ENCODE measurements at regions not wholly inside any gene's neighbourhood (a gene's known extent, or its start where the extent isn't known, plus 50 kb on each side); places are given as distances from the start of the nearest gene placed in this dataset.

GRCh38 chr2:216920937-216921456 lies 61.1 kb upstream of the TNP1 start:
- Mint-ChIP-seq H3K36me3 (ENCODE audit: low read depth) (no peaks in the 10 kb centered on the region), H3K27ac (no peak overlapping the region), H3K9me3 (no peaks in the 10 kb centered on the region), H3K27me3 (ENCODE audit: low read depth, poor library complexity) (no peaks in the 10 kb centered on the region), H3K4me1 (peaks cover 60% of the 10 kb centered on the region), H3K4me3 (no peak overlapping the region)
- no peak for TF ChIP-seq CTCF (IDR thresholded peaks at IDR 0.05)
- no peak for DNase-seq

- peaks cover 58% of the 10 kb centered on the region for H3K4me1 Mint-ChIP-seq
- no peaks in the 10 kb centered on the region for H3K36me3 Mint-ChIP-seq (ENCODE audit: low read depth)
- no peak overlapping the region for H3K27ac Mint-ChIP-seq
- no peak overlapping the region for H3K4me3 Mint-ChIP-seq
- no peaks in the 10 kb centered on the region for H3K27me3 Mint-ChIP-seq (ENCODE audit: low read depth, poor library complexity)
- H3K9me3 Mint-ChIP-seq: no peaks in the 10 kb centered on the region
- TF ChIP-seq CTCF (IDR thresholded peaks at IDR 0.05): no peak
- DNase-seq: no peak
These were observed 60.4 kb upstream of the TNP1 start for GRCh38 chr2:216920143-216920876.

DNA sequence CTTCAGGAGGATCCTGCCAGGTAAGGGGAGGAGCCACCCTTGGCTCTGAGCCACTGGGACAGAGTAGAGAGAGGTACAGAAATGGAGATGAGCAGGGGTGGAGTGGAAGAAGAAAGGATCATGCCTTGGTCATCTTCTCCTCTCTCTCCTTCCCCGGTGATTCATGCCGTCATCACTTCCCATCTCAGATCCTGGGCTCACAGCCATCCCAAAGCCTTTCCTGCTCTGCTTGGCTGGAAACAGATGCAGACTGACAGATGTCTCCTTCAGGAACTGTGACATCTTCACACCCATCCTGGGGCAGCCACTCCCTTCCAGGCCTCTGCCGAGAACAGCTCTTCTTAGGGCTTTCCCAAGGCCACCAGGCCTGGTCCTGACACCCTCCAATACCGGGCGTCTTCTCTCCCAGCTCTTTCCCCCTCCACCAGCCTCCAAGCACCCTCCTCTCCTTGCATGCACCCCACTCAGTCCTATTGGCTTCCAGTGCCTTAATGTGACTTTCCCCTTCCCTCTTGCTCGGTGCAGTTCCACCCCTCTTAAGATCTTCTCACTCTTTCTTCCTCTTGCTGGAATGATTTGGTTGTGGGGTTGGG lies 58.3 kb upstream of the TNP1 start:
- no peak overlapping the region for H3K4me3 Mint-ChIP-seq
- H3K9me3 Mint-ChIP-seq: no peaks in the 10 kb centered on the region
- TF ChIP-seq CTCF (IDR thresholded peaks at IDR 0.05): no peak
- peaks cover 46% of the 10 kb centered on the region for H3K4me1 Mint-ChIP-seq
- no peaks in the 10 kb centered on the region for H3K27me3 Mint-ChIP-seq (ENCODE audit: low read depth, poor library complexity)
- no peaks in the 10 kb centered on the region for H3K36me3 Mint-ChIP-seq (ENCODE audit: low read depth)
- H3K27ac Mint-ChIP-seq: no peak overlapping the region
- DNase-seq: no peak

DNA sequence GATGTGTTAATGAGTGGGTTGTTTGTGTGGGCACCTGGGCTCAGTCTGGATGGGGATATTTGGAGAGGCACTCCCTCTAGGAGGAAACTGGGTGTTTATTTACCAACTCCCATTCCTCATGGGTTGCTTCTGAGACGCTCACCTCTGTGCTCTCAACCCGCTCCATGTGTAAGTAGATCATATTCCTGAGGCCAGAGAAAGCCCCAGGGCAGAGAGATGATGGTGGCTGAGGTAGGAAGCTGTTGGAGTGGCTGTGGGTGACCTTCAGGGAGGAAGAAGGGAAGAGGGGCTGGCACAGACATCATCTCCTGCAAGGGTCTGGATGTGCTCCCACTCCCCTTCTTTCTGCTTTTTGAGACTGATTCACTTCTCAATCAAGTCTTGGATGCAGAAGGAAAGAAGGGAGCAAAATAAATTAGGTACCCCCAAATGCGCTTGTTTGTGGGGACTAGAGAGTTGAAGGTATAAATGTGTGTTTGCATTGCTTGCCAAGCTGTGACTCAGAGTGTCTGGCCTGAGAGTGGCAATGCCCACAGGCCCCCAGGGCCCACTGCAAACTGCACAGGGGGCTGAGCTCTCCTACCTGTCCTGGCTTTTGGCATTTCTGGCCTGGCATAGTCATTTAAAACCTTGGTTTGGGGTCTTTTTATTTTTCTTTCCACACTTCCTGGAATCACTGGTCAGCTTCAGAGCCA lies 57.2 kb upstream of the TNP1 start:
- no peaks in the 10 kb centered on the region for H3K9me3 Mint-ChIP-seq
- no peaks in the 10 kb centered on the region for H3K36me3 Mint-ChIP-seq (ENCODE audit: low read depth)
- DNase-seq: no peak
- no peaks in the 10 kb centered on the region for H3K27me3 Mint-ChIP-seq (ENCODE audit: low read depth, poor library complexity)
- no peak for TF ChIP-seq CTCF (IDR thresholded peaks at IDR 0.05)
- no peak overlapping the region for H3K4me3 Mint-ChIP-seq
- H3K27ac Mint-ChIP-seq: peak overlapping the region; percentile 7
- H3K4me1 Mint-ChIP-seq: peaks cover 46% of the 10 kb centered on the region

DNA sequence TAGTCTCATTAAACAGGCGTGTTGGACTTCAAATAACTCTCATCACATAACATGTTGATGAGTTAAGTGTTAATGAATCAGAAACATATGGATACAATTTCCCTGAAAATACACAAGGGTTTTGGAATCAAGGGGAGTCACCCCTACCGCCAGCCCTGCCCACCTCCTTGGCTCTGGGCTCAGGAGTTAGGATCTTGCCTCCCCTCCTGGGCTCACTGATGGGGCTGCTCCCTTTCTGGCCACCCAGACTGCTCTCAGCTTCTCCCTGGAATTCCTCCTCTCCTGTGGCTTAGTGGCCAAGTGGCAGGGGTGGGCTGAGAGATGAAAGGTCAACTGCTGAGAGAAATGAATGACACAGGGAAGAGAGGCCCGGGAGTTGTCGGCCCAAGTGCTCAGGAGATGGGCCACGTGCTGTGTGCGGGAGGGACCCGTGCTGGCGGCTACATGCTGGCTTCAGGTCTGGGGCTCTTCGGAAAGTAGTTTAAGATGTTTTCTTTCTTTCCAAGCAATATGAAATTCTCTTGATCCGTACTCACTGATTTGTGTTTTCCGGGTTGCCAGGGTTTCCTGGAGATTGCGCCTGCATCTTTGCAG lies 55.8 kb upstream of the TNP1 start:
- H3K4me1 Mint-ChIP-seq: peaks cover 47% of the 10 kb centered on the region
- no peaks in the 10 kb centered on the region for H3K27me3 Mint-ChIP-seq (ENCODE audit: low read depth, poor library complexity)
- no peak overlapping the region for H3K4me3 Mint-ChIP-seq
- H3K9me3 Mint-ChIP-seq: no peaks in the 10 kb centered on the region
- no peaks in the 10 kb centered on the region for H3K36me3 Mint-ChIP-seq (ENCODE audit: low read depth)
- no peak overlapping the region for H3K27ac Mint-ChIP-seq
- TF ChIP-seq CTCF (IDR thresholded peaks at IDR 0.05): no peak
- DNase-seq: no peak

Data from nephron progenitor cell (in vitro differentiated cells).